ENCODE measurements at regions not wholly inside any gene's neighbourhood (a gene's known extent, or its start where the extent isn't known, plus 50 kb on each side); places are given as distances from the start of the nearest gene placed in this dataset.

DNA sequence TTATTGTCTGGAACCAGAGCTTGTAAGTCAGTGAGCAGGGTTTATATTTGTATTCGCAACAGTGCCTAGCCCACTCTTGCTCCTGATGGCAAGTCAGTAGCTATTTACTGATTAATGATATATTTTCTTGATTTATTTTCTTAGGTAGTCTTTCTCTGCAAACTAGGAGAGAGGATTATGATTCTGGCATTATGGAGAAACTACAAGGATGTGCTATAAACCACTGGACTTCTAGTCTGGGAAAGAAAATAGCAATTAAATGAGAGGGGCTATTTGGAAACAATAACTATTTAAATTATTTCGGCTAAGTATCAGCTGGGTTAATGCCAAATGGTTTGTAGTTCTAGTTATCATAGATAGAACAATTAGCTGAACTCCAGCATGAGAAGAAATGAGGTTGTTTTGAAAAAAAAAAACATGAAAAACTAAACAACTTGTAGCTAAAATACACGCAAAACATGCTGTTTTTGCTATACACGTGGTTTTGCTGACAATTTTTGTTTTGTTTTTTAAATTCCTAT lies 304.9 kb upstream of the TCF21 start:
- TF ChIP-seq, protein P1, sequence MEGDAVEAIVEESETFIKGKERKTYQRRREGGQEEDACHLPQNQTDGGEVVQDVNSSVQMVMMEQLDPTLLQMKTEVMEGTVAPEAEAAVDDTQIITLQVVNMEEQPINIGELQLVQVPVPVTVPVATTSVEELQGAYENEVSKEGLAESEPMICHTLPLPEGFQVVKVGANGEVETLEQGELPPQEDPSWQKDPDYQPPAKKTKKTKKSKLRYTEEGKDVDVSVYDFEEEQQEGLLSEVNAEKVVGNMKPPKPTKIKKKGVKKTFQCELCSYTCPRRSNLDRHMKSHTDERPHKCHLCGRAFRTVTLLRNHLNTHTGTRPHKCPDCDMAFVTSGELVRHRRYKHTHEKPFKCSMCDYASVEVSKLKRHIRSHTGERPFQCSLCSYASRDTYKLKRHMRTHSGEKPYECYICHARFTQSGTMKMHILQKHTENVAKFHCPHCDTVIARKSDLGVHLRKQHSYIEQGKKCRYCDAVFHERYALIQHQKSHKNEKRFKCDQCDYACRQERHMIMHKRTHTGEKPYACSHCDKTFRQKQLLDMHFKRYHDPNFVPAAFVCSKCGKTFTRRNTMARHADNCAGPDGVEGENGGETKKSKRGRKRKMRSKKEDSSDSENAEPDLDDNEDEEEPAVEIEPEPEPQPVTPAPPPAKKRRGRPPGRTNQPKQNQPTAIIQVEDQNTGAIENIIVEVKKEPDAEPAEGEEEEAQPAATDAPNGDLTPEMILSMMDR (IDR thresholded peaks at IDR 0.05), result no peak
- no peak for TF ChIP-seq POLR2A (IDR thresholded peaks at IDR 0.05)

Measured in heart left ventricle (tissue), 13 donors.